HG02973 (cell line): ENCODE measurements at regions not wholly inside any gene's neighbourhood (a gene's known extent, or its start where the extent isn't known, plus 50 kb on each side); places are given as distances from the start of the nearest gene placed in this dataset.

Experiments
- ATAC-seq: cut with Tn5 transposase; IDR thresholded peaks from one replicate; pipeline ENCODE4 v1.9.1; 2021; ENCODE audit warnings: moderate library complexity; ENCODE audit not compliant: unreplicated experiment

- no peak for ATAC-seq
These were observed 481.9 kb downstream of the ARHGEF28 start for GRCh38 chr5:74107899-74108298.

GRCh38 chr5:74105126-74105780 is 479.3 kb downstream of the ARHGEF28 start:
- ATAC-seq: no peak

GRCh38 chr5:74103131-74104023 is 477.4 kb downstream of the ARHGEF28 start:
- no peak for ATAC-seq

- ATAC-seq: no peak
These were observed 474.3 kb downstream of the ARHGEF28 start for GRCh38 chr5:74100268-74100665.

- ATAC-seq: no peak
These were observed 473.7 kb downstream of the ARHGEF28 start for GRCh38 chr5:74099538-74100267.

- no peak for ATAC-seq
These were observed 472.9 kb downstream of the ARHGEF28 start for GRCh38 chr5:74098941-74099340.

- ATAC-seq: no peak
These were observed 472.5 kb downstream of the ARHGEF28 start for GRCh38 chr5:74098456-74098855.

- ATAC-seq: no peak
These were observed 470.3 kb downstream of the ARHGEF28 start for GRCh38 chr5:74096325-74096724.

GRCh38 chr5:74095871-74096270 is 469.9 kb downstream of the ARHGEF28 start:
- ATAC-seq: no peak

- ATAC-seq: no peak
These were observed 468.7 kb downstream of the ARHGEF28 start for GRCh38 chr5:74094782-74095108.

- ATAC-seq: no peak
These were observed 468.2 kb downstream of the ARHGEF28 start for GRCh38 chr5:74094096-74094781.

- no peak for ATAC-seq
These were observed 467.6 kb downstream of the ARHGEF28 start for GRCh38 chr5:74093561-74093960.

GRCh38 chr5:74092766-74093165 is 466.8 kb downstream of the ARHGEF28 start:
- ATAC-seq: no peak

GRCh38 chr5:74085782-74086181 is 459.8 kb downstream of the ARHGEF28 start:
- no peak for ATAC-seq

- no peak for ATAC-seq
These were observed 459.2 kb downstream of the ARHGEF28 start for GRCh38 chr5:74085186-74085585.

- ATAC-seq: no peak
These were observed 457.2 kb downstream of the ARHGEF28 start for GRCh38 chr5:74083096-74083791.

- no peak for ATAC-seq
These were observed 456.6 kb downstream of the ARHGEF28 start for GRCh38 chr5:74082512-74083055.

- ATAC-seq: no peak
These were observed 455.1 kb downstream of the ARHGEF28 start for GRCh38 chr5:74081126-74081525.

- no peak for ATAC-seq
These were observed 454.1 kb downstream of the ARHGEF28 start for GRCh38 chr5:74079971-74080556.
